Panc1 (cell line): ENCODE measurements at regions not wholly inside any gene's neighbourhood (a gene's known extent, or its start where the extent isn't known, plus 50 kb on each side); places are given as distances from the start of the nearest gene placed in this dataset.

Experiments used
- CTCF ChIP-seq: fragments of 450-650 bp; IDR thresholded peaks from 2 replicates; pipeline ENCODE4 v1.5.1; 2017; ENCODE audit warnings: mild to moderate bottlenecking
- REST ChIP-seq, 2 experiments: IDR thresholded peaks; 2 replicates each; pipeline ENCODE4 v1.6.1; 2011 to 2012; ENCODE audit warnings: low read depth in 2 of 2, control low read depth in 1 of 2, low read length in 1 of 2, mild to moderate bottlenecking in 1 of 2, moderate library complexity in 1 of 2; ENCODE audit not compliant: insufficient read depth in 1 of 2

- no peak for TF ChIP-seq CTCF
- no peak for TF ChIP-seq REST (IDR thresholded peaks at IDR 0.05; ENCODE audit: insufficient read depth in 1 of 2, low read depth in 2 of 2, low read length in 1 of 2)
Measured at GRCh38 chr2:223488814-223489213, 113.3 kb downstream of the SCG2 start.
